Endothelial cell of umbilical vein (primary cell): ENCODE measurements at regions not wholly inside any gene's neighbourhood (a gene's known extent, or its start where the extent isn't known, plus 50 kb on each side); places are given as distances from the start of the nearest gene placed in this dataset.

ENCODE experiments used
- BruUV-seq: library from RNA; stranded (reverse); fragments of 400-500 nt; replicated peaks from 2 replicates; lab custom pipeline; 2021; lab: Mats Ljungman, UMichigan
- CTCF ChIA-PET: fragments of 300-600, 350-600 bp; sonication (Branson Sonifier 250); formaldehyde crosslinking; loops from one replicate; lab custom pipeline; 2021; ENCODE audit warnings: antibody characterized with exemption, inconsistent platforms; lab: Charles Lee
- POLR2A ChIA-PET: fragments of 300-600, 350-600 bp; sonication (Branson Sonifier 250); formaldehyde crosslinking; loops from one replicate; lab custom pipeline; 2021; ENCODE audit warnings: antibody characterized with exemption, inconsistent platforms; lab: Charles Lee
- DNase-seq: peaks from one replicate; pipeline ENCODE4 v3.0.0-alpha.2; 2011; ENCODE audit warnings: low read depth, low spot score
- FAIRE-seq: peaks from 2 replicates; lab custom pipeline; 2011; peaks lifted over from hg19 to GRCh38; lab: Jason Lieb, UNC
- H2AFZ ChIP-seq: 2 replicates; pipeline ENCODE4 v1.6.0; 2012; ENCODE audit warnings: low read depth, low read length, control low read depth, inconsistent platforms
- H3K27ac ChIP-seq: 2 replicates; pipeline ENCODE4 v1.5.1; 2011; ENCODE audit warnings: low read depth, mild to moderate bottlenecking, control low read depth, low read length, moderate library complexity; ENCODE audit not compliant: insufficient read depth
- H3K27me3 ChIP-seq, 2 experiments: 2 replicates each; pipeline versions ENCODE4 v1.6.0 to v1.6.1; 2011; ENCODE audit warnings: low read length in 2 of 2, mixed read lengths in 1 of 2; ENCODE audit not compliant: control insufficient read depth in 2 of 2, insufficient read depth in 2 of 2
- H3K36me3 ChIP-seq, 2 experiments: 2 replicates in 1 of 2; 3 replicates in 1 of 2; pipeline ENCODE4 v1.5.1; 2011; ENCODE audit warnings: low read length in 2 of 2, mild to moderate bottlenecking in 1 of 2, moderate library complexity in 1 of 2; ENCODE audit not compliant: control insufficient read depth in 2 of 2, insufficient read depth in 2 of 2; ENCODE audit errors: extremely low read depth in 1 of 2
- H3K4me1 ChIP-seq: 3 replicates; pipeline ENCODE4 v1.5.1; 2011; ENCODE audit warnings: mild to moderate bottlenecking, low read length; ENCODE audit not compliant: control insufficient read depth, insufficient read depth; ENCODE audit errors: extremely low read depth
- H3K4me2 ChIP-seq: 2 replicates; pipeline ENCODE4 v1.6.1; 2011; ENCODE audit warnings: low read length, control low read depth, mixed read lengths; ENCODE audit not compliant: insufficient read depth
- H3K4me3 ChIP-seq, 3 experiments: fragments of 200-600 bp in 1 of 3; sonication (generic), shearing (Covaris generic) in 1 of 3; replicated peaks in 1 of 3; 2 replicates each; pipeline ENCODE4 v1.5.1; 2011 to 2016; ENCODE audit warnings: control low read depth in 3 of 3, low read length in 3 of 3, mild to moderate bottlenecking in 2 of 3, inconsistent platforms in 1 of 3, low read depth in 1 of 3, moderate library complexity in 1 of 3; ENCODE audit not compliant: insufficient read depth in 1 of 3
- H3K79me2 ChIP-seq: 2 replicates; pipeline ENCODE4 v1.6.0; 2012; ENCODE audit warnings: low read length, inconsistent platforms; ENCODE audit not compliant: control insufficient read depth, insufficient read depth
- H3K9ac ChIP-seq: replicated peaks from 2 replicates; pipeline ENCODE3; 2011; ENCODE audit warnings: low read length, control low read depth; ENCODE audit not compliant: insufficient read depth; ENCODE audit errors: extremely low read depth
- H3K9me1 ChIP-seq: replicated peaks from 3 replicates; pipeline ENCODE4 v1.6.0; 2011; ENCODE audit warnings: mild to moderate bottlenecking, low read length; ENCODE audit not compliant: control insufficient read depth, insufficient read depth; ENCODE audit errors: extremely low read depth
- H3K9me3 ChIP-seq: replicated peaks from 2 replicates; pipeline ENCODE4 v1.5.1; 2012; ENCODE audit warnings: low read length, inconsistent platforms; ENCODE audit not compliant: control insufficient read depth, insufficient read depth
- H4K20me1 ChIP-seq: replicated peaks from 2 replicates; pipeline ENCODE3; 2011; ENCODE audit warnings: mild to moderate bottlenecking, low read length; ENCODE audit not compliant: control insufficient read depth, insufficient read depth; ENCODE audit errors: extremely low read depth
- EZH2 ChIP-seq: IDR thresholded peaks from 2 replicates; pipeline ENCODE4 v1.6.1; 2012; ENCODE audit warnings: borderline replicate concordance, low read depth, mild to moderate bottlenecking, moderate library complexity, low read length, inconsistent platforms; ENCODE audit not compliant: severe bottlenecking
- FOS ChIP-seq: IDR thresholded peaks from 2 replicates; pipeline ENCODE4 v1.6.1; 2011; ENCODE audit warnings: mild to moderate bottlenecking, low read length, moderate library complexity, borderline replicate concordance; ENCODE audit not compliant: insufficient read depth
- GATA2 ChIP-seq: IDR thresholded peaks from 2 replicates; pipeline ENCODE4 v1.7.0; 2011; ENCODE audit warnings: low read depth, mild to moderate bottlenecking, moderate library complexity, mixed read lengths, low read length; ENCODE audit not compliant: insufficient read length, insufficient read depth
- JUN ChIP-seq: IDR thresholded peaks from 2 replicates; pipeline ENCODE4 v1.6.1; 2011; ENCODE audit warnings: borderline replicate concordance, low read depth; ENCODE audit not compliant: insufficient read length, insufficient read depth
- MYC ChIP-seq: IDR thresholded peaks from one replicate; pipeline ENCODE4 v1.6.1; 2011; ENCODE audit warnings: mild to moderate bottlenecking, low read depth, low read length
- POLR2A ChIP-seq: IDR thresholded peaks from 2 replicates; pipeline ENCODE4 v1.6.1; 2012; ENCODE audit warnings: low read depth, mild to moderate bottlenecking, control low read depth, low read length
- POLR2AphosphoS5 ChIP-seq: IDR thresholded peaks from 2 replicates; pipeline ENCODE4 v1.6.1; 2012; ENCODE audit warnings: low read depth, mild to moderate bottlenecking, control low read depth, low read length, moderate library complexity; ENCODE audit not compliant: insufficient read depth
- dilution Hi-C: fragments of 300-500 bp; cut with MboI; formaldehyde crosslinking; loops from one replicate; pipeline ENCODE4 v1.15.0; 2019; ENCODE audit warnings: low sequenced_read_pairs; ENCODE audit not compliant: extremely low pct_ligation_motif_present
- intact Hi-C: fragments of 100-400 bp; cut with micrococcal nuclease; formaldehyde crosslinking; loops from one replicate; pipeline ENCODE4 v1.10.0; 2022
- TF ChIP-seq, protein P1 (sequence below), 2 donors: IDR thresholded peaks; 1 replicate in 1 of 2; 2 replicates in 1 of 2; pipeline ENCODE4 v1.5.1; 2011; ENCODE audit warnings: low read length in 2 of 2, mild to moderate bottlenecking in 2 of 2, moderate library complexity in 2 of 2, control low read depth in 1 of 2, inconsistent platforms in 1 of 2, low read depth in 1 of 2; ENCODE audit not compliant: insufficient read depth in 1 of 2; ENCODE audit errors: extremely low read depth in 1 of 2
- TF ChIP-seq, protein P2 (sequence below): IDR thresholded peaks from 2 replicates; pipeline ENCODE4 v1.6.1; 2011; ENCODE audit not compliant: insufficient read depth, insufficient read length

DNA sequence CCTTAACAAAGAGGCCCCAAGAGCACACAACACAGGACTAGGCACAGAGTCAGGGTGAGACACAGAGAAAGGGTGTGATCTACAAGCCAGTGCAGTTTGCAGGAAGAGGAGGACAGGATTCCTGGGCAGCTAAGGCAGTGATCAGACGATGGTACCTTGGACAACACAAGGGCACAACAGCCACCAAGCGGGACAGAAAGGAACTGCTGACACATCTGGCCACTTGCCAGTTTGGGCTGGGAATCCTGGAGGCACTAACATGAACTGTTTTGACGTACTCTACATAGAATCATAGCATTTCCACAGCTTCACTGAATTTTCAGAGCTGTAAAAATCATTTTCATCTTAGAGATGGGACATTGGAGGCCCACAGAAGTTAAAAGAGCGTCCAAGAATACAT is 221.5 kb upstream of the SLC35G4 start:
- no peaks in the 10 kb centered on the region for H3K27me3 ChIP-seq
- ChIA-PET CTCF (interaction anchor here (1.5 kb wide), 1 partner anchor 30 kb away, joined by 3 read pairs; no protein-coding TSS in a partner anchor), POLR2A (no interaction called here)
- no peak overlapping the region for H3K4me2 ChIP-seq
- peak; percentile 25 for DNase-seq
- H3K9me3 ChIP-seq = no peaks in the 10 kb centered on the region
- peak; percentile 80 for FAIRE-seq
- H3K36me3 ChIP-seq = no peaks in the 10 kb centered on the region
- no peaks in the 10 kb centered on the region for H3K79me2 ChIP-seq
- no peak overlapping the region for H3K9ac ChIP-seq
- no peak overlapping the region for H3K27ac ChIP-seq
- no peak overlapping the region for H2AFZ ChIP-seq
- no peaks in the 10 kb centered on the region for H3K9me1 ChIP-seq
- no peak overlapping the region for H3K4me3 ChIP-seq
- dilution Hi-C loops = no loop called here
- TF ChIP-seq, protein P1, sequence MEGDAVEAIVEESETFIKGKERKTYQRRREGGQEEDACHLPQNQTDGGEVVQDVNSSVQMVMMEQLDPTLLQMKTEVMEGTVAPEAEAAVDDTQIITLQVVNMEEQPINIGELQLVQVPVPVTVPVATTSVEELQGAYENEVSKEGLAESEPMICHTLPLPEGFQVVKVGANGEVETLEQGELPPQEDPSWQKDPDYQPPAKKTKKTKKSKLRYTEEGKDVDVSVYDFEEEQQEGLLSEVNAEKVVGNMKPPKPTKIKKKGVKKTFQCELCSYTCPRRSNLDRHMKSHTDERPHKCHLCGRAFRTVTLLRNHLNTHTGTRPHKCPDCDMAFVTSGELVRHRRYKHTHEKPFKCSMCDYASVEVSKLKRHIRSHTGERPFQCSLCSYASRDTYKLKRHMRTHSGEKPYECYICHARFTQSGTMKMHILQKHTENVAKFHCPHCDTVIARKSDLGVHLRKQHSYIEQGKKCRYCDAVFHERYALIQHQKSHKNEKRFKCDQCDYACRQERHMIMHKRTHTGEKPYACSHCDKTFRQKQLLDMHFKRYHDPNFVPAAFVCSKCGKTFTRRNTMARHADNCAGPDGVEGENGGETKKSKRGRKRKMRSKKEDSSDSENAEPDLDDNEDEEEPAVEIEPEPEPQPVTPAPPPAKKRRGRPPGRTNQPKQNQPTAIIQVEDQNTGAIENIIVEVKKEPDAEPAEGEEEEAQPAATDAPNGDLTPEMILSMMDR (IDR thresholded peaks at IDR 0.05; ENCODE audit: extremely low read depth in 1 of 2, insufficient read depth in 1 of 2, low read depth in 1 of 2, low read length in 2 of 2) = peak in 1 of 2 donors; percentile 37
- TF ChIP-seq POLR2A = no peak
- TF ChIP-seq GATA2 = no peak
- no peak for TF ChIP-seq JUN
- no peak for TF ChIP-seq MYC
- H3K4me1 ChIP-seq = peaks cover 5% of the 10 kb centered on the region
- H4K20me1 ChIP-seq = no peaks in the 10 kb centered on the region
- intact Hi-C loops = no loop called here
- no TSS peak for BruUV-seq

DNA sequence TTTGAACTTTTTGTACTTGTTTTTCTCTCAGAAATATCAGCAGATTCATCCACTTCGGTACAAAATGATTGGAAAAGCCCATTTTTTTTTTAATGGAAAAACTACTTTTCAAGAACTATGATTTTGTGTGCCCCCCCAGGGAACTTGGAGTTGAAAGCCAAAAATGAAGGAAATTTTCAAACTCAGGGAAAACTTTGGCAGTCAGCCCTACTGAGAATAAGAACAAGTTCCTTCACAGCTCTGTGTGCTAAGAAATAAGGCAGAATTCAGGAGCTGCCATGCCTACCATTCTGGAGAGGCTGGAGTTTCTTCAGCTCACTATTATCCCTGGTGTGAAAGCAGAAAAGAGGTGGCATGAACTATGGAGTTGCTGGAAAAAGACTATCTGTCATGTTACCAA is 226.0 kb upstream of the SLC35G4 start:
- H3K4me1 ChIP-seq = peaks cover 5% of the 10 kb centered on the region
- DNase-seq = peak; percentile 17
- no peak overlapping the region for H3K9ac ChIP-seq
- peak overlapping the region; percentile 8 for H3K4me2 ChIP-seq
- POLR2A ChIA-PET = no interaction called here
- H3K27me3 ChIP-seq = no peaks in the 10 kb centered on the region
- peak overlapping the region; percentile 79 for H2AFZ ChIP-seq
- no peak for FAIRE-seq
- dilution Hi-C loops (no loop called here), intact Hi-C loops (no loop called here)
- TF ChIP-seq, protein P1 (IDR thresholded peaks at IDR 0.05; ENCODE audit: extremely low read depth in 1 of 2, insufficient read depth in 1 of 2, low read depth in 1 of 2, low read length in 2 of 2) = no peak
- TF ChIP-seq POLR2A (no peak), MYC (no peak), JUN (no peak), EZH2 (no peak), POLR2AphosphoS5 (no peak), FOS (no peak), GATA2 (no peak)
- TF ChIP-seq, protein P2, sequence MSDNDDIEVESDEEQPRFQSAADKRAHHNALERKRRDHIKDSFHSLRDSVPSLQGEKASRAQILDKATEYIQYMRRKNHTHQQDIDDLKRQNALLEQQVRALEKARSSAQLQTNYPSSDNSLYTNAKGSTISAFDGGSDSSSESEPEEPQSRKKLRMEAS = no peak
- no TSS peak for BruUV-seq
- no peaks in the 10 kb centered on the region for H3K9me3 ChIP-seq
- H3K9me1 ChIP-seq = no peaks in the 10 kb centered on the region
- no peaks in the 10 kb centered on the region for H3K36me3 ChIP-seq
- H3K4me3 ChIP-seq = no peak overlapping the region
- no peaks in the 10 kb centered on the region for H3K79me2 ChIP-seq
- H4K20me1 ChIP-seq = no peaks in the 10 kb centered on the region
- H3K27ac ChIP-seq = no peak overlapping the region
- CTCF ChIA-PET = no interaction called here
